ENCODE measurements at regions not wholly inside any gene's neighbourhood (a gene's known extent, or its start where the extent isn't known, plus 50 kb on each side); places are given as distances from the start of the nearest gene placed in this dataset.

DNA sequence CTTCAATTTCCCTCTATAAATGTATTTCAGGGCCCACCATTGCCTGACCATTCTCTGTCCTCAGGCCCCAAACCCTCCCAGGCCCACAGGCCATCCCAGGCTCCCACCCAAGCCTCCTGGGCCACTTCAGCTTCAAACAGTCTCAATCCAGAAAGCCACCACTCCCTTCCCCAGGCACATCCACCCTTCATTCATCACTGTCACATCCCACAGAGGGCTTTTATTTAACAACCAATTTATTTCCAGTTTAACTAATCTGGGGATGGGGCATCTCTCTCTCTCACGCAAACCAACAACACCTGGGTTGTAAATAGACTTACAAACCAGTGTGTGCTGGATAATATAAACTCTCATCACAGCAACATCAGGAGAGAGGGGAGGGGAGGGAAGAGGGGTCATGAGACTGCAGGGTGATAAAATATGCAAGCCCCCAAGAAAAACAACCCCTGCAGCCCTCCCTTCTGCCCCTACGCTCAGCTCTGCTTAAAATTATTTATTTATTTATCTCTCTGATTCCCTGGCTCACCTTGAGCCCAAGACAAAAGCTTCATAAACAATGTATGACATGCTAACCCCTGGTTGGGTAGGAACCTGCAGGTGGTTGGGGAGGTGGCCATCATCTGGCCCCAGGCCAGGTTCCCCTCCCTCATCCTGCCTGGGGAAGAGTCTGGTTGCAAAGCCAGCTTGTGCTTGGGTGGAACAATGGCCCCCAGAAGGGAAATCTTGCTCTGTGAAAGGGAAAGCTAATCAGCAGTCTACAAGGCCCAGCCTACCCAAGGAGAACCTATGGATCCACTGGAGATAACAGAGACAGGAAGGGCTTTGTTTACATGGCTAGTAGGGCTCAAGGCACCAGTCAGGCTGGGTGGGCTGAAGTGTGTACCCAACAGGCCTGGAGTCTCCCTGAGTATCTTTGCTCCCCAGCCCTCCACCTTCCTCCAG is 359.2 kb downstream of the BUD13 start:
- DNase-seq (ENCODE audit: low read depth), result no peak

DNA sequence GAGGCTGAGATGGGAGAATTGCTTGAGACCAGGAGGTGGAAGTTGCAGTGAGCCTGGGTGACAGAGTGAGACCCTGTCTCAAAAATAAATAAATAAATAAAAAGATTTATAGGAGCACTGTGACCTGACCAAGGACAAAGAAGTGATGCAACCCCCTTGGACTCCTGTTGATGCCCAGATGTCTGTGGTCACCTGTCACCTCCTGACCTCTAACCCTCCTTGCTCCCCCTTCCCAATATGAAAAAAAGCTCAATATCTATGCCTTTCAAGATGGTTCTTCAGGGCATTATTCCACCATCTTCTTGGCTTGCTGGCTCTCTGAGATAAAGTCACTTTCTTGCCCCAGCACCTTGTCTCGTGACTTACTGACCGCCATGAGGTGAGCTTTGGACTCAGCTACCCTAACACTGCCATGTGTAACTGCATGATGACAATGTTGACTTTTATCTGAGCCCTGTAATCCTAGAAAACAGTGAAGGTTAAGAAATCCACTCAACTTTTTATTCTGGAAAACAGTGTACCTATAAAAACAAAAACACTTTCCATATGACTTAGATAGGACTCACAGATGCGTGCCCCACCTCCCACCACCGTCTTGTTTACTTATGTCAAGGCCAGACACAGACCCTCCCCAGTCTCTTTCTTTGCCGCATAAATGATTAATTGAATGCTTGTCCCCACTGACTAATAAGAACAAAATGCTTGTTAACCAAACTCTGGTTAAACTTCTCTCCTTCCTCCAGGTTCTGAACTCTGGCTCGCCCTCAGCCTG is 360.5 kb downstream of the BUD13 start:
- DNase-seq (ENCODE audit: low read depth), result no peak

DNA sequence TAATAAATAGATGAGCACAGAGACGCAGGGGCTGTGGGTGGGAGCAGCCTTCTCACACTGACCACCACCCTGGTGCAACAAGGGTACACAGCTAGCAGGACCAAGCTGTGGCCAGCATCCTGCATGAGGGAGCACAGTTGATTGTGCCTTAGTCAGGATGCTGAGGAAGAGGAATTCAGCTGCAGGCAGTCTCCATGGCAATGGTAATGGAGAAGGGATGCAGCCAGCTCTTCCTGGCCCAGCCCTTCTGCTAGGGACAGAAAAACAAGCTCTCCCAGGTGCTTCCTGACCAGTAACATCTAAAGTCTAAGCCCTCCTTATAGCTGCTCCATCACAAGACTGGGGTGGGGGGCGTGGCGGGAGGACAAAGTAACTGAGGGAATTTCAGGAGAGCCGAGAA is 363.5 kb downstream of the BUD13 start:
- no peak for DNase-seq (ENCODE audit: low read depth)

DNA sequence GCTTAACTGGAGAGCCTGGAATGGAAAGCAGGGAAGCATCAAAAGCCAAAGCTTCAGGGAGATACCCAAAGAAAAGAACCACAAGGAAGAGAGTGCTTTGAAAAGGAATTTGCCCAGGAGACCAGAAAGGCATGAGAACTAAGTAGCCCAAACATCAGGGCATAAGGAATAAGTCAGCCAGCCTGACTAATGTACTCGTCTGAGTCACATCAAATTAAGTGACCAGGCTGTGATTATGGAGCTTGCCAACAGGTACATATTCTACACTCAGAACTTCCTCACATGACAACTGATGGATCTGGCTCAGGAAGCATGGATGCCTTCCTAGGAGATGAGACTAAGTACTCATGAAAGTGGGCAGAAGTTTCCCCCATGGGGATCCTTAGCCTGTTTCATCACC is 366.7 kb downstream of the BUD13 start:
- no peak for DNase-seq (ENCODE audit: low read depth)

DNA sequence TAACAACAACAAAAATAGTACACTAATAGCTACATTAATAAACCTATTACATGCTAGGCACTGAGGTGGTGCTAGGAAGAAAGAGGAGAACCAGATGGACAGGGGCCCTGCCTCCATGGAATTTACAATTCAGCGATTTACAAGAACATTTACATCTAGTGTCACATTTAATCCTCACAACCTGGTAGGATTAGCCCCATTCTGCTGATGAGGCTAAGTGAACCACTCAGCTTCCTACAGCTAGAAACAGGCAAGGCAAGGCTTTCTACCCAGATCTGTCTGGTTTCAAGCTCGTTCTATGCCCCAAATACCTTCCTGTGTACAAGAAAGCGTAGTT is 368.4 kb downstream of the BUD13 start:
- DNase-seq (ENCODE audit: low read depth), result no peak

DNA sequence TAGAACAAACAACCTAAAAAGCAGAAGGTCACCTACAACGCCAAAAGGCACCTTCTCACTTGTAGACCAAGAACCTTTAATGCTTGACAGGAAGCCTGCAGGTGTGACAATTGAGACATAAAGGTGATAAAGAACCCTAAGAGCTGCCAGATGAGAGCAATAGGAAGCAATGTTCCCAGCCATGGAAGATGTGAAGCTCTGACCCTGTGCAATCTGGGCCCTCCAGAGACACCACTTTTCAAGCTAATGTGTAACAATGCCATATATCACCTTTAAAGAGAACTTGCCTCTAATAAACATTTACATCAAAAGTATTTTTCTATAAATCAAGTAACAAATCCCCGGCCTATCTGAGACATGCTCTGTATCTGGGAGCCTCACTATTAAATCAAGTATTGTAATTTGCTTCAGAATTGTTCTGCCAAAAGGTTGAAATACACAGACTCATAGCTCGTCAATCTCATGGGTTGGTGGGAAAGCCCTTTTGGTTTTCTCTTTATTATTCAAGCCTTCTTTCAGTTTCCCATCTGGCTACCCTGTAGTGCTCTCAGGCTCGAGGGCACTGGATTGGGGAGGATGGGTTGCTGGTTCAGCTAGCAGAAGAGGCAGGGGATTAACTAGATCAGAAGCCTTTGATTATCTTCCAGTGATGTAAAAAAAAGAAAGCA is 368.9 kb downstream of the BUD13 start:
- no peak for DNase-seq (ENCODE audit: low read depth)

DNA sequence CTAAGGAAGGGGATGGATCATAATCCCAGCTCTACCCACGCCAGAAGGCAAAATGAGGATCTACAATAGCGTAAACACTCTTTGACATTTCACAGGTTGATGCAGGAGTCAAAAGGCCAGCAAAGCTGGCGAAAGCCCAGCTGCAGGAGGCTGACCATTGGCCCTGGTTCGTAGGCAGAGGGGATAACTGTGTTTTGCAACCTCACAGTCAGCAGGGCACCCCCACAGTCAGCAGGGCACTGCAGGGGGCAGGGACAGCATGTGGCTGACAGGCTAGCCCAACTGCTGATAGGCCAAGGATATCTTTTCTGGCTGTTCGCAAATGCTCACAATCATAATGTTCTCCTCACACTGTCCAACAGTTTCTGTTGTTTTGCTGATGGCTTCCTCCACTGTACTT is 372.7 kb downstream of the BUD13 start:
- DNase-seq (ENCODE audit: low read depth), result no peak

DNA sequence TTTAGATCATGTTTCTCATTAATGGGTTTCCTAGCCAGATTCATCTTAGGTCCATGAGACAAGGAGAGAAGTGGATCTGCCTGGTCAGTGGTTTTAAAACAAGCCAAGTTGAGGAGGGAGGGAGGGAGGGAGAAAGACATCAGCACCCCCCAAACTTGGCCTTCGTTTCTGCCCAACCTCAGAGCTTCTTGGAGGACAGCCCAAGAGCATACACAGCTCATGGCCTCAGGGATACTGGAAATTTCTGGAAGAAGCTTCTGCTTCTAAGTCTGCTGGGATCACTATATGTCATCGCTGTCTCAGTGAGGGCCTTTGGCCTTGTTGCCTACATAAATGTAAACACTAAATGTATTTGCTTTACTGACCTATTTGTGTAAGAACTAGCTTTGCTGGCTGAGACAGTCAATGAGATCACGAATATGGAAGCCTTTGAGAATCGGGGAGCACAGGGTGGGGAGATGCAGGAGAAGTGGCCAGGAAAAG is 375.1 kb downstream of the BUD13 start:
- no peak for DNase-seq (ENCODE audit: low read depth)

DNA sequence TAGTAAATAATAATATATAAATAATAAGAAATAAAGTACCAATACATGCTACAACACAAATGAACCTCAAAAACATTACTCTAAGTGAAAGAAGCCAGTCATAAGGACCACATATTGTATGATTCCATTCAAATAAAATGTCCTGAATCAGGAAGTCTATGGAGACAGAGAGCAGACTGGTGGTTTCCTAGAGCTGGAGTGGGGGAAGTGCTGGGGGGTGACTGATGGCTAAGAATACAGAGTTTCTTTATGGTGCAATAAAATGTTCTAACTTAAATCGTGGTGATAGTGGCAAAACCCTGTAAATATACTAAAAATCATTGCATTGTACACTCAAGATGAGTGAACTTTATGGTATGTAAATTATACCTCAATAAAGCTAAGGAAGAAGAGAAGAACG is 376.5 kb downstream of the BUD13 start:
- DNase-seq (ENCODE audit: low read depth), result no peak

DNA sequence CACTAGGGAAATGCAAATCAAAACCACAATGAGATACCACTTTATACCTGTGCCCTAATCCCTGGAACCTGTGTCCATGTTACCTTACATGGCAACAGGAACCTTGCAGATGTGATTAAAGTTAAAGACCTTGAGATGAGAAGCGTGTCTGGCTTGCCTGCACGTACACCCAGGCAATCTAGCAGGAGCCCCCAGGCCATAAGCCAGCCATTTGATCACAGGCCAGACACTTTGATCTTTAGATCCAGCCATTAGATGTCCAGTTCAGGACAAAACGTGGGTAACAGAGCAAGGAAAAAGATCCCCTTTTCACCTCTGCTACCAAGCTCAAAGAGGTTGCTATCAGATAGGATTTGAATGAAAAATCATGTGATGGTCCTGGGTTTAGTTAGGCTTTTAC is 378.8 kb downstream of the BUD13 start:
- no peak for DNase-seq (ENCODE audit: low read depth)

DNA sequence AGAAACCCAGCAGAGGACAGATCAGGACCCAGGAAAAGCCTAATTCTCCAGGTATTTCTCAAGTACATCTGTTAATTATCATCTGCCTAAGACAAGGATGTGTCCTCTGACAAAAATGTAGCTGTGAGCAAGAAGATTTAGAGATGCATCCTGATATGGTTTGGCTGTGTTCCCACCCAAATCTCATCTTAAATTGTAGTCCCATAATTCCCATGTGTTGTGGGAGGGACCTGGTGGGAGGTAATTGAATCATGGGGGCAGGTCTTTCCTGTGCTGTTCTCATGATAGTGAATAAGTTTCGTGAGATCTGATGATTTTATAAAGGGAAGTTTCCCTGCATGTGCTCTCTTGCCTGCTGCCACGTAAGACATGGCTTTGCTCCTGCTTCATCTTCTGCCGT is 381.8 kb downstream of the BUD13 start:
- no peak for DNase-seq (ENCODE audit: low read depth)

DNA sequence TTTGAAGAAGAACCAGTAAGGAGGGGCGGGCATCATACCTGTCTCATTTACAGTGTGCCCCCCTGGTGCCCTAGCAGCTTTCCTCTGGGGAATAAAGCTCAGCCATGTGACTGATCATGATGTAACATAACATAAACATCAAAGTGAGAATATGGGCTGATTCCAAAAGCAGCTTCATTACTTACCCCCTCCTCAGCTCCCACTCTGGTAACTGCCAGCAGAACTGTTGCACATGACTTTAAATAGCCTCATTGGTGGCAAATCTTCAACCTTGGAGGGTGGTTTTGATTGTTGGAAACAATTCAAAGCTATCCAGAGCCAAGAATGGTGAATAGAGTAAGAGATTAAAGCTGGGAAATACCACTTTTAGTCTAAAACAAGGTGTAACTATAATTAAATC is 384.6 kb downstream of the BUD13 start:
- DNase-seq (ENCODE audit: low read depth), result no peak

DNA sequence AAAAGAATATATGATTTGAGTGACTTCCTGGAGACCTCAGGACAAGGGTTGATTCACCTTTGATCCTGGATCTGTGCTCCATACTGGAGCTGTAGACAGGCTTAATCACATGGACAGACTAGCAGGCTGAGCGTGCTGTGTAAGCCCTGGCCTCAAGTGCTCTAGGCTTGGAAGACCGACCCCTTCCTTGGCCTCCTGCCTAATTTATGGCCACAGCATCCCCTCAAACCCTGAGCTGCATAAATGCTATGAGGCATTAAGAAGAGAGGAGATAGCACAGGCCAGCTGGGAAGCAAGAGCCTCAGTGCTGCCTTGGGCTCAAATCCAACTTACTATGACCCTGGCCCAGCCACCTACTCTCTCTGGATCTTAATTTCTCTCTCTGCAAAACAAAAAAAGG is 385.1 kb downstream of the BUD13 start:
- DNase-seq (ENCODE audit: low read depth), result no peak

DNA sequence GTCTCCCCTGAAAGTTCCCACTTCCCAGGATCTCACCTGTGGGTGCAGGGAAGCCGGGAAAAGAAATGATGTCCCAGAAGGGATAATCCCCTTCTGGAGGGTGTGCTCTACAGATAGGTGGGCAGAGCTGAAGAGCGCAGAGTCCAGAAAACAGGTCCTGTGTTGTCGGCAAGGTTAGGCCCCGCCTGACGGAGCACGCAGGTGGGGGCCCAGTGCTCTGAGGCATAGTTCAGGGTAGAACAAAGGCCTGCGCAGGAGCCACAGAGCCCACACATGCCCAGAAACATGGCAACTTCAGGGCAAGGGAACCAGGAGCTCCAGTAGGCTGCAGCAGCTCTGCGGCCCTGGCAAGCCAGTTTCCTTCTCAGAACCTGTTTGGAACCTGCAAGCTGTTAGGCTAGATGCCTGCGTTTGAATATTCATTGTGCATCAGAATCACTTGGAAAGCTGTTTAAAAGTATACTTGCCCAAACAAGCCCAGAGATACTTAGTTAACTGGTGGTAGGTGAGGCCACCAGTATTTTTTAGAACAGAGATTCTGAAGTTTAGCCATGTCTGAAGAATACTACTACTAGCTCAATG is 386.6 kb downstream of the BUD13 start:
- DNase-seq (ENCODE audit: low read depth), result no peak

DNA sequence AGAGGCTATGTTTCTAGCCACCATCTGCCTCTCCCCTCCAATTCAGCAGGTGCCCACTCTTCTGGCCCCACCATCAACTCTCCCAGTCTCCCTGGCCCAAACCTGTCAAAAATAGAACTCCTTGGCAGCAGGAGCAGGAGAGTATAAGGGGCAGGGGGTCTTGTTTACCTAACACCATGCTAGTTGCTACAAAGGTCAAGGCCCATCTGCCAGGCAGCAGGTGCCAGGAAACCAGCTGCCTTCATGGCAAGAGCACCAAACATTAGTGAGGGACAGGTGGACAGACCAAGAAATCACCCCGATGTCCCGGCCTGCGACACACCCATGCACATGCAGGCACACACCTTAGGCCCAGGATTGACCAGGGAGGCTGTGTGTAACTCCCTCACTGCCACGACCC is 387.9 kb downstream of the BUD13 start:
- no peak for DNase-seq (ENCODE audit: low read depth)

DNA sequence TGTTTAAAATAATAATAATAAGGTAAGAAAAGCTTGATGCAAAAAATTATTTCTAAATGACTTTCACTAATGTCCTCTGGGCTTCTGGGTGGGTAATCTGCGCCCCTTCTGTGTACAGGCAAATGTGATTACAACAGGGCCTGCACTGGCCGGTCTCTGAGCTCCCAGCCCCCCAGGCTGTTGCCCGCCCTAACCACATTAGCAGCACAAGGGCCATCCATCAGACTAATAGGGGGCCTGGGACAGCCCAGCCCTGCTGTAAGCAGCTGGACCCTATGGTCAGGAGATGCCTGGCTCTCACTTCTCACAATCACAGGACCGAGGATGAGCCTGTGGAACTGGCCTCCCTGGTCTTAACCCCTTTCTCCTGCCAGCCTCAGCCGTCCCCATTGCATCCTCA is 388.4 kb downstream of the BUD13 start:
- no peak for DNase-seq (ENCODE audit: low read depth)

DNA sequence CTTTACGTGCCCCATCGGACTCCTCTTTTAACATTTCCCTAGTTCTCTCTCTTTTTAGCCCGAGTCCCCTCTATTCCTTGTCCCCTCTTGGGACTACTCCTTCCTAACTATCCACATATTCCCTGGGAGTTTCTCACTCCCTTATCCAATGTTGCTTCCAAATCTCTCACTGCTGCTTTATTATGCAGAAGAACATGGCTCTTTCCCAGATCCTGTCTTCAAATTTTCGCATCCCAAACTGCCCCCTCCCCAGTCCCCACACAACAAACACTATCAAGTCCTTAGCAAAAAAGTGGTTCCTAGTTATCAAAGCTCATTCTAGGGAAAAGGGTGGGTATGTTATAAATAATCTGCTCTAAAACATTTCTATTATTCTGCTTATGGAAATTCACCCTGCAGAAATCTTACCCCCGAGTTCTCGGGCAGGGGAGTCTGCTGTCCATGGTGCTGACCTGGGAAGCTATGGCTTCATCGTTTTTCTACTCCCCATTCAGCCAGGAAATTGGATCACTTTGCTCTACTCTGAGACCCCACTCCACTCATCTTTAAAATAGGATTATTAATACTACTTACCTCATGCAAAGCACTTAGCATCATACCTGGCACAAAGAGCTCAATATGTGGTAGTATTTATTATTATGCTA is 393.5 kb downstream of the BUD13 start:
- no peak for DNase-seq (ENCODE audit: low read depth)

DNA sequence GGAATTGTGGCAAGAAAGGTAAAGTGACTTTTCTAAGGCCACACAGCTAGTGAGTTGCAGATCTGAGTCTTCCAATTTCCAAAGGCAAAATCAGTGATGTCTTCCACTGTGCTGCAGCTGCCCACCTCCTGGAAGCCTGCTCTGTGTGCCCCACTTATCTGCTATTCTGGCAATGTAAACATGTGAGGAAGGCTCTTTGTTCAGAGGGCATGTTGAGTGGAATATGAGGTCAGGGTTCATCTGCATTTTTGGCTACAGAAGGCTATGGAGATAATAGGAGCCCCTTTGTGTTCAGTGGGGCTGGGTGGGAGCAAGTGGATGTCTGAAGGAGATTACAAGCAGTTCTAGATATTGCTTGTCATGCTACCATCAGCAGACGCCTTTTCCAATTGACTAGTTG is 396.2 kb downstream of the BUD13 start:
- DNase-seq (ENCODE audit: low read depth), result no peak

DNA sequence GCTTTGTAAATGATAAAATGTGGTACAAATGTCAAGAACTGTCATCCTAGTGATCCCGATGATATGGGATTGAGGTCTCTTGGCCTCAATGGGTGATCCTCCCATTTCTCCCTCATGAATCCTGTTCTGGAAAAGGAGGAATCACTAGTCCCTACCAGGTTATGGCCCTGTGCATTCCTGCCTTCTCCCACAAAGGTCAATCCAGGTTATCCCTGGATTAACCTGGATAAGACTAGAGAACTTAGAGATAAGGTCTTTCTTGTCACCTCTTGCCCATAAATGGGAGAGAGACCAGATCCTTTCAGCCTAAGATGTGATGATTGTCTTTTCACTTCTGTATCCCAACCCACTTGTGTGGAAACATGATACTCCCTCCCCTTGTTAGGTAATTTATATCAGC is 396.7 kb downstream of the BUD13 start:
- no peak for DNase-seq (ENCODE audit: low read depth)

DNA sequence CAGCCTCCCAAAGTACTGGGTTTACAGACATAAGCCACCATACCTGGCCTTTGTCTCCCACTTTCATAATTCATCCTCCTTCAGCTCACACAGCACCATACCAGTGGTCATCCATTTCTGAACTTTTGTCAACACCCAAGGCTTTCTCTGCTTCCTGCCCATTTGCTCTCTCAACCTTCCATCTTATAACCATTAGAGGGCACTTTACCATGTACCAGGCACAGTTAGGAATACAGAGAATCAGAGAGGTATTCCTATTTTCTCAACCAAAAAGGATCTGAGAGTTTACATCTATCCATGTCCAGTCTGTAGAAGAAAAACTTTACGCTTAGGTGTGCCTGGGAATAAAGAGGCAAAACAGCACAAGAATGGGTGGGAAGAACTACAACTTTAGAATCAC is 397.6 kb downstream of the BUD13 start:
- no peak for DNase-seq (ENCODE audit: low read depth)

DNA sequence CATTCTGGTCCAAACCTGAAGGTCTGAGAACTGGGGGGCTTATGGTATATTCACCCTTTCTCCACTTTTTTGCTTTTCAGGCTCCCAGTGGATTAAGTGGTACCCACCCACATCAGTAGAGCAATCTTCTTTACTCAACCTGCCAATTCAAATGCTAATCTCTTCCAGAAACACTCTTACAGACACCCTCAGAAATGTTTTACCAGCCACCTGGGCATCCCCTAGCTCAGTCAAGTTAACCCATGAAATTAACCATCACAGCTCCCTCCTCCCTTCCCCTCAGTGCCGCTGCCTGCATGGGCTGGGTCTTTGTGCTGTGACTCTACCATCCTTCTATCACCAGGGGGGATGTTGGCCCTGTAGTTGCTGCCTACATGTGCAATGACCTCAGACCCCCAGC is 398.7 kb downstream of the BUD13 start:
- DNase-seq (ENCODE audit: low read depth), result no peak

Measured in activated T-cell treated with anti-CD3 and anti-CD28 coated beads for 24 hours (primary cell).